ENCODE measurements at regions not wholly inside any gene's neighbourhood (a gene's known extent, or its start where the extent isn't known, plus 50 kb on each side); places are given as distances from the start of the nearest gene placed in this dataset.

DNA sequence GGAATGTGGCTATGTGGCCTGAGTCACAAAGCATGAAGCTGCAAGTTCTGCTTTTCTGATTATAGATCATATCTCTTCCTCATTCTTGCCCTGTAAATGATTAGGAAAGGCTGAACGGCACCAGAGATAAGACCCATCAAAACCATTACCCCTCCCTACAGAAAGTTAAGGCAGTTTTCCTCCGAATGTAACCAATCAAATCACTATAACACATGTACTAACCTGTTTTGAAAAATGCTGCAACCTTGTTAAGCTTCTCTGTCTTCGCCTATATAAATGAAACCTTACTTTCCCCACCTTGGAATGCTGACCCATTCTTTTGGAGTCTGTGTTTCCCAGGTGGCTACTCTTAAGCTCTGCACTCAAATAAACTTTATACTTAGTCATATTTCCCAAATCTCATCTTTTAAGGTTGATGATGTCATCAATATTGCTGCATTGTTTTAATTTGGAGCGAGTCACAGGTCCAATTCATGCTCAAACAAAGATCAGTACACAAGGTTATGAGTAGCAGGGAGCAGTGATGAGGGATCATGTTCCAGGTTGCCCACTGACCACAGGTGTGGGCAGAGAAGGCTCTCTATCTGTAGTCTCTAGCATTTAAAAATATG, 662.3 kb downstream of the IRS1 start:
- no peak for DNase-seq (ENCODE audit: low read depth in 2 of 3, low spot score in 2 of 3)

DNA sequence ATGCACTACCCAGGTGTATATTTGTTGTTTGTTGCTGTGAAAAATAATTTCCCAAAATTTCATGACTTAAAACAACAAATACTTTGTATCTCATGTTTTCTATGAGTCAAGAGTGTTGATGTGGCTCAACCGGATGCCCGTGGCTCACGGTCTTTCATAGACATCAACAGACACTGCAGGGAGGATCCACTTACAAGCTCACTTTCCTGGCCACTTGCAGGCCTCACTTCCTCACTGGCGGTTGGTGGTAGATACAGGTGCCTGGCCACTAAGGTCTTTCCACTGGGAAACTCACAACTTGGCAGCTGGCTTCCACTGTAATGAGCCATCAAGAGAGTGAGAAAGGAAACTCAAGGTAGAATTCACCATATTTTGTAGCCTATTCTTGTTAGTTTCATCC, 662.9 kb downstream of the IRS1 start:
- DNase-seq (ENCODE audit: low read depth in 2 of 3, low spot score in 2 of 3), result no peak

DNA sequence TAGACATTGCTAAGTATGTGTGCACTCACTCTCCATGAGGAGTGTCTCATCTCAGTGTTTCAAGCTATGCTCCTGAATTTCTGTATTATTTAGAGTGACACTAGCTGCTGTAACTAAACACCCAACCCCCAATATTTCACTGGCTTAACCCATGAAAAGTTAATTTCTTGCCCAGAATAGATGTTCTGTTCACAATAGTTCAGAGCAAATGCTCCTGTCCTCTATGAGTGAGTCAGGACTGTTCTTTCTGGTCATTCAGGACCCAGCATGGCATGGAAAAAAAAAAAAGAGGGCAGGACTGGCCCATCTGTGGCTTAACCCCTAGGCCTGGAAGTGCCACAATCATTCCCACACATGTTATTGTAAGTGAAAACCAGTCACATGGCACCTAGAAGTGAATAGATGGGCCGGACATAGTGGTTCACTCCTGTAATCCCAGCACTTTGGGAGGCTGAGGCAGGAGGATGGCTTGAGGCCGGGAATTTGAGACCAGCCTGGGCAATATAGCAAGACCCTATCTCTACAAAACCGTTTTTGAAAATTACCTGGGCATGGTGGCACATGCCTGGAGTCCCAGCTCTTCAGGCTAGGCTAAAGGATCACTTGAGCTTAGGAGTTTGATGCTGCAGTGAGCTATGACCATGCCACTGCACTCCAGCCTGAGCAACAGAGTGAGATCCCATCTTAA, 663.6 kb downstream of the IRS1 start:
- DNase-seq (ENCODE audit: low read depth in 2 of 3, low spot score in 2 of 3), result no peak

DNA sequence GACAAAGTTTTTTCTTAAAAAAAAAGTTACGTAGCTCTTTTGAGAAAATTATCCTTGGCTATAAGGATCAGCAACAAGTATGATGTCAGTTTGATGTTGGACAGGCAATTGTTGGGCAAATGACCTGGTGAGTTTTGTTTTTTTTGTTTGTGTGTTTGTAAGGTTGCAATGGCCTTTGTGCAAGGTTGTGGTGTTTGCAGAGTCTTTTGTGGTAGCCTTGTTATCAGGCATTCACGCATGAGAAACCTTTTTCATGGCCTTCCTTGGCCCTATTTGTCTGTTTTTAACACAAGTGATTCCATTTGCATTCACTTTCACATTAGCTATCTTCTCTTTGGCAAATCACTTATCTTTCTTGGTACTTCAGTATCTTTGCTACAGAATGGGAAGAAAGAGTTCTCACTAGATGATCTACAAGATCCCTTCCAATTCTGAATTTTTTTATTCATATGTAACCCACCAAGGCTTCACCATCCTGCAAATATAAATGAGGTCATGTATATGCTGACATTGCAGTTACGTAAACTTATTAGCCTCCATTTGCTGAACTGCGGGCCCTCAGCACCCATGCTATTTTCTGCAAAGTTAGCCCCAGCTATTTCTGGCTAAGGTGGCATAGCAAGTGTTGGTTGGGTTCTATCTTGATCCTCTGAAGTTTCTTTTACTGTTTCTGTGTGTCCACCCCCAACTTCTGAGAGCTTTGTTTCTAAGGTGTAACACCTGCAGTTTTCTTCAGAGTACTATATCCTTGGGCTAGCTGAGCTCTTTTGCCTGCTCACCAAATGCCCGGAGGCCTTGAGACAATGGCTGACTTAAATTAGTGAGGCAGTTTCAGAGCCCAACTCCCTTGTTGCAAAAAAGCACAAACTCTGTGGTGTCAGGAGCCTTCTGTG, 667.1 kb downstream of the IRS1 start:
- DNase-seq (ENCODE audit: low read depth in 2 of 3, low spot score in 2 of 3), result no peak

DNA sequence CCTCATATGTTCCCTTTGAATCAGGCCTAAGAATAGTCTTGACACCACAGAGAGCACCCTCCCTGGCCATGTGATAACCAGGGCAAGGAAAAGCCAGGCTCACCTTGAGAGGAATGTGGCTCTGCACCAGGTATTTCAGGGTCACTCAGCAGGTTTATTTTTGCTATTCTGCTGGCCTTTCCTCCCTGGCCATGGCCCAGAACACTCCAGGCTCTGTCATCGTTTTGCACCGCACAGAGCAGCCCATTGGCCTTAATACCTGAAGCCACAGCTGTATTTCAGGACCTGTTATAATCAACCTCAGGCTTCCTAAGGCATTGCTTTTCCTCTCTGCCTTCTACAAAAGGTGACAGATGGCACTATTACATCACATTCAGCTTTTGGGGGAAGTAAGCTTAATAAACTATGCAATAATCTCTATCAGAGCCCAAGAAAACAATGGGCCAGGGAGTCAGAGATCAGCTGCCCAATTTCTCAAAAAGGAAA, 668.3 kb downstream of the IRS1 start:
- DNase-seq (ENCODE audit: low read depth in 2 of 3, low spot score in 2 of 3), result no peak

DNA sequence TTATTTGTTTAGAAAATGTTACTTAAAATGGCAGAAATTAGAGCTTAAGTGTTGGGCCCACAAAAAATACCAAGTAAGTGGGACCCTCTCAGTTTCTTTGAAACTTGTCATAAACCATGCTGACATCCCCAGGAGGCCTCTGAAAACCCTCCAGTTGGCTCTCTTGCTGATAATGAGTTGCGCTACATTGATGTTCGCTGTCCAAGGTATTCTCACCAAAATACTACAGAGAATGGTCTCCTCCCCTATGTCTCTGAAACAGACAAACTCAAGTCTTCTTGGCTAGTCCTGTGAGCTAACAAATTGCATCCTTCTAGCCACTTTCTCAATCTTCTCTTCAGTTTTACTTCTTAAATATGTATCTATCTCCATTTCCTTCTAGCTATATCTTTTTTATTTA, 669.4 kb downstream of the IRS1 start:
- DNase-seq (ENCODE audit: low read depth in 2 of 3, low spot score in 2 of 3), result no peak

DNA sequence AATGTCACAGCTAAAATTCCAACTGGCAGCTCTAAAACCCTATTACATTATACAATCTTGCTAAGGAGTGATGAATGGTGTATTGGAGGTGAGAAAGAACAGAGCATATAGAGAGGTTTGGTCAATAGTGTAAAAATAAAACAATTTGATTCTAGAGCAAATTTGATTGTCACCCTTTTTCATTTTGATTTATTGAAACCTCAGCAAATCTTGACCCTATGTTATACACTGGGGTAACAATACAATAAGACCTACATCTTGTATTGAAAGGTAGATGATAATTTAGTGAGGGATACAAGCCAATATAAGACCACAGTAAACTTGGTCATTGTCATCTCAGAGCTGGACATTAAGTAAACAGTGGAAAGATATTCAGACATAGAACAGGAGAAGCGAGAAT, 671.9 kb downstream of the IRS1 start:
- DNase-seq (ENCODE audit: low read depth in 2 of 3, low spot score in 2 of 3), result no peak

DNA sequence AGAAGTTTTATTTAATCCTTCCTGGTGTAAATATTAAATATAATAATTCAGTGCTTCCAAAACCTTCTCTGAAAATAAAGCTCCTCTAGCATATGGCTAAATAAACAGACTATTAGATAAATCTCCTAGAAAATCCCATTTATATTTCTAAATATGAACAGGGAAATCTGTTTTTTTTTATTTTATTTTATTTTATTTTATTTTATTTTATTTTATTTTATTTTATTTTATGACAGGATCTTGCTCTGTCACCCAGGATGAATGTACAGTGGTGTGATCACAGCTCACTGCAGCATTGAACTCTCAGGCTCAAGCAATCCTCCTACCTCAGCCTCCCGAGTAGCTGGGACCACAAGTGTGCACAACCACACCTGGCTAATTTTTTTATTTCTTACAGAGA, 673.5 kb downstream of the IRS1 start:
- DNase-seq (ENCODE audit: low read depth in 2 of 3, low spot score in 2 of 3), result no peak

DNA sequence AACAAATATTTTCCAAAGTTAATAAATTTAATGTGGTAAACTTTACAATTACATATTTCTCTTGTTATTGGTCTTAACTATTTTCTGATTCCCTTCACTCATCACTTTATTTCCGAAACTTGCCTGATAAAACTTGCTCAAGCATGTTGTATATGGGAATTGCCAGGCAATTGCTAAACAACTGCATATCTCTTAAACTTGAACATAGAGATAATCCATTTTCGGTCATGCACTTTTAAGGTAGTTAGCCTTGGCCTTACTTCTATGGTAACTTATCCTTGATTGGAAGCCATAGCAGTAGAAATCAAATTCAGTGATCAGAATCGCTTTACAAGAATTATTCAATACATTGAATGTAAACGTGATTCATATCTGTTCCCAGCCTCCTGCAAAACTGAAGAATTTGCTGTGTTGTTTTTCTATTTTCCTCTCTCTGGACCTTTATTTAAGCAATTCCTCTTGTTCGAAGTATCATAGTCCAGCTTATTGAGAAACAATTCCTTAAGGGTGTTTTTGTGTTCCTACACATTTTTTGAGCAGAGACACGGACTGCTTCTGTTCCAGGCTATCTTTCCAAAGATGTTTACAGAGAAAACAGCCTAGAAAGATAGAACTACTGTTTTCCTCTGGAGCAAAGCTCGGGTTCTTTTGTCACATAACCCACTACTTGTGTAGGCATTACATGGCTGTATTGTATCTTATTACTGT, 674.3 kb downstream of the IRS1 start:
- DNase-seq (ENCODE audit: low read depth in 2 of 3, low spot score in 2 of 3), result no peak

DNA sequence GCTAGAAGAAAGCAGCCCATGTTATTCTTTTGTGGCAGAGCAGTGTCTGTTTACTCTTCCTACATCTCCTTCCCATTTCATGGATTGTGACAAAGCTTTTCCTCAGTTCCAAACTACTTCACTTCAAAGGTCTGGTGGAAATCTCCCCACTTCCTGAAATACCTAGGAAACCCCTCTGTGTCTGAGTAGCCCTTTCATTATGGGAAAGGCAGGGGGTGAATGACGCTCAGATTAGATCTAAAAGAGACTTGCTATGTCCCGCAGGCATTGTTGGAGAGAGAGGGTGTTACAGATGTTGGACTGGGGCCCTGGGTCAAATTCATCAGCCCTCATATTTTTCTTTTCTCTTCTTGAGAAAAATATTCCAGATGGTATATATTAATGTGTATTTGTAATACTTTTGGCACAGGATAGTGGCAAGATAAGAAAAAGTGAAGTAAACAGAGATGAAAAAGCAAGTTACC, 675.0 kb downstream of the IRS1 start:
- DNase-seq (ENCODE audit: low read depth in 2 of 3, low spot score in 2 of 3), result no peak

DNA sequence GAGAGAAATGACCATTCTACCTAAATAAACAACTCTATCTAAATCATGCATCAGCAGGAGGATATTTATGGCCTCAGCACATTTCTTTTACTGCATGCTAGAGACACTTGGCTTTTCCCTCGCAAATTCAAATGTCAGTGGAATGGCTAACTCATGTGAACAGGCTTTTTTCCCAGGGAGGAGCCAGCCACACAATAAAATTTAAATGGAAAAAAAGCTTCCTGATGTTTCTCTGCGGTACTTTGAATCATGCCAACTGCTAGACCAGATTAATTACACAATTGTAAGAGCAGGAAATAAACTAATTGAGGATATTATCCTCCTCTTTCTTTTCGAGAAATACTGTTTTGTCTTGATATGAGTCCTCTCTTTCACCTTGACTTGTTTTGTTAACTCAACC, 676.3 kb downstream of the IRS1 start:
- DNase-seq (ENCODE audit: low read depth in 2 of 3, low spot score in 2 of 3), result no peak

DNA sequence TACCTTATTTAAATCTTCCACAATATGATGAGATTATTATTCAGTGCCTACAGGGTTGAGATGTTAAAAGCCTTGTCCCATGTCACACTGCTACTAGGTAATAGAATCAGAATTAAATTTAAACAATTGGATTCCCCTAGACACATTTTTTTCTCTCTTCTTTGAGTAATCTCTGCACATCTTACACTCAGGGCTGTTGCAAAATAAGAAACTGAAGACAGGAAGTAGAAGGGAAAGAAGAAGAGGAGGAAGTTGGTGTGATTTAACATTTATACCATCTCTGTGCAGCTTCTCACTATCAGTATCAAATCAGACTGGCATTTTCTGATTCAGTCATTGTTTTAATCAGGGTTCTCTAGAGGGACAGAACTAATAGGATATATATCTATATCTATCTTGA, 677.6 kb downstream of the IRS1 start:
- no peak for DNase-seq (ENCODE audit: low read depth in 2 of 3, low spot score in 2 of 3)

DNA sequence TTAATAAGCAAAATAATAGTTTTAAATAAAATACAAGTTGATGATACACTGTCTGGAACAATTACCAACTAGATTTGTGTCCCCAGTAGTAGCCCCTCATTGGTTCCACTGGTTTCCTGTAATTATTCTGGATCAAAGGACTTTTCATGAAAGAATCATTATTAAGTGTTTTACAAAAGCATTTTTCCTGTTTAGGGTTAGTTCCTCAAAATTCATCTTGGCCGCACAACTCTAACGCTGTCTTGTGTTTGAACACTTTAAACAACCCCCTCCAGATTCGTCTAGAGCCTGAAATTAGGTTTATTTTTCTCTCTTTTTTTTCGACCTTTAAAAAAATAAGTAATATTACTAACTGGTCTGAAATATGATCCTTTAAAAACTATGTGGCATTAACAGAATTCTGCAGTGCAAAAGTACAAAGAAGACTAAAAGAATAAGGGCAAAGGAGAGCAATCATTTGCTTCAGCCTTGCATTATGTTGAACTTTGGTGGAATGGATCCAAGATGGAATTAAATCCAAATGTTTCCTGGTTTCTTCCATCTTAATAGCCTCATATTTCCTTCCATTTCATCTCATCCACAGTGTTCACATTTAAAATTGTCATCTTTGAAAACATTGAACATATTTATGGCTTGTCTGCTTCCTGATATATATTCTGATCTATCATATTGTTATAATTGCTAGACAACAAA, 678.4 kb downstream of the IRS1 start:
- no peak for DNase-seq (ENCODE audit: low read depth in 2 of 3, low spot score in 2 of 3)

DNA sequence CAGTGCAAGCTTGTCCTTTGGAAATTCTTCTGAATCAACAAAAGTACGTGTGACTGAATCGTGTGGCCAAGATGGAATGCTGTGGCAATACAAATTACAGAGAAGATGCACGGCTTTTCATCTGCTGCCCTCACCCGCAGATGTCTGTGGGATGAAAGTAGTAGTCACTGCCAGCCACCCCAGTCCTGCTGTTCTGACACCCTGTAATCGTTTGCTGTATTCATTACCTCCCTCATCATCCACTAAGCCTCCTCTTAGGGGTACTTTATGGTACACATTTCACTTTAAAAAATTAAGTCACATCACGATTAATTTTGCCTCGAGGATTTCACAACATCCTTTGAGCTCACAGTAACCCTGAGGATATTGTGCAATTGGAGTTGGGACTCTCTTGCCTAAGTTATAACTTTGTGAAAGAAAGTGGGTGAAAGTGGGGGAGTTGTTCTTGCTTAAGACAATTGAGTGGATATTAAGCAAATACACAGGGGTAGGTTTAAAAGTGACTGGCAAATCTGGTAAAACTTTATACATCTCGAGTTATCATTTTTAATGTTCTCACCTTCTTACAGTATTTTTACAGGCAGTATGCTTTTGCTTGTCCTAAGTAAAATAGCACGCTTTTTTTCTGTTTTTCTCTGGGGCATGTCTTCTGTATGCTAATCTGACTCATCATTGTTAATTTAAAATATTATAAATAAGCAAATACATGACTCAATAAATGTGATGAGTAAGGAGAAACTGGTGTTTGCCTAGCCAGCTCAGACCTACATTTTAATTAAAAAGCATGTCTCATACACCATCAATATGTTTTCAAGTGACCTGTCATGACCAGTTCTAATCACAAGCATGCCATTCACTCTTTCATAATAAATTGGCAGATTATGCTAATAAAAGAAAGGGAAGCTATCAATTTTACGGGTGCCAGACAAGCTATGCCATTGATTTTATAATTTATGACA, 680.9 kb downstream of the IRS1 start:
- no peak for DNase-seq (ENCODE audit: low read depth in 2 of 3, low spot score in 2 of 3)

DNA sequence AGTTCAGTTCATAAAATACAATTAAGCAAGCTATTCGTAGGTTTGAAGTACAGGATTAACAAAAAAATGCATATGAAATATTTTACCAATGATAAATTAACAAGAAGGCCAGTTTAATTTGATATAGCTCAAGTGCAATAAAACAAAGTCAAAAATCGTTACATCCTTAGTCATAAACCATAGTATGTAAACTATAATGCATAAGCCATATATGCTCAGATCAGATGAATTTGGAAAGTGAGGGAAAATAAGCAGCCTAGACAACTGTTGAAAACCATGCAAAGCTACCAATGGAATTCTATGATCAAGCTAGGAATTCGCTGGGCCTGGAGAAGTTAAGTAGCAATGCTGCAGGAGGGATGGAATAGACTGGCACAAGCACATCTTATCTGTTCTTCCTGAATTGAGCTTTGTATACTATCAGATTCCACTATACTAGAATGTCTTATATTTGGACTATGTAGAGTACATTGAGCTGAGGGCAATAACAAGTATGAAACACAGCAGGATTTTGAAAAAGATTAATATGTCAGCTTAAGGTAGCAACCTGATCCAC, 682.0 kb downstream of the IRS1 start:
- no peak for DNase-seq (ENCODE audit: low read depth in 2 of 3, low spot score in 2 of 3)

DNA sequence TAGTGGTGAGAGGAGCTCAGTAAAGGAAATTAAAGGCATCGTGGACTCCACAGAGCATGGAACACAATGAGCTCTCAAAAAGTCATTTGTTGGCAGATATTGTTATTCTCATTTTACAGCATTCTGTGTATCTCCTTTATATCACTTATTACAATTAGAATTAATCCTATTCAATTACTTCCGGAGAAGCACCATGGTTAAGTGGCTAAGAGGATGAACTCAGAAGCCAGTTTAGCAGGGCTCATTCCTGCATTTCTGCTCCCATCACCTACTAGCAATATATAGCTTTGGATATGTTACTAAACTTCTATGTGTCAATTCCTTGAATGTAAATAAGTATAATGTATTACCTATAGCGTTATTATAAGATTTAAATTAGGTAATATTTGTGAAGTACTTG, 683.3 kb downstream of the IRS1 start:
- no peak for DNase-seq (ENCODE audit: low read depth in 2 of 3, low spot score in 2 of 3)

DNA sequence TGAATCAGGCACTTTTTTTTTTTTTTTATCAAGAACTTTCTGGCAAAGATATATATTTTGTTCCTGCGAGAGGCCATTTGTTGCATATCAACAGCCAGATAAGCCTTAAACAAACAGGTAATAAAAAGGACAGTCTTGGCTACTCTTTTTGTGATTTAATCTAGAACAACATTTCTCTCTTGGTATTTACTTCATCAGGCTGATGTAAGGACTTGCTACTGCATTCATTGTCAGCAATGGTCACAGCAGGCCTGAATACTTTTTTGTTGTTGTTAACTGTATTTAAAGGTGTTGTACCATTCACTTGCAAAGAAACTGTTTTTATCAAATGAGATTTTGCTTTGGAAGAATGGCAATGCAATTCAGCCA, 683.8 kb downstream of the IRS1 start:
- no peak for DNase-seq (ENCODE audit: low read depth in 2 of 3, low spot score in 2 of 3)

DNA sequence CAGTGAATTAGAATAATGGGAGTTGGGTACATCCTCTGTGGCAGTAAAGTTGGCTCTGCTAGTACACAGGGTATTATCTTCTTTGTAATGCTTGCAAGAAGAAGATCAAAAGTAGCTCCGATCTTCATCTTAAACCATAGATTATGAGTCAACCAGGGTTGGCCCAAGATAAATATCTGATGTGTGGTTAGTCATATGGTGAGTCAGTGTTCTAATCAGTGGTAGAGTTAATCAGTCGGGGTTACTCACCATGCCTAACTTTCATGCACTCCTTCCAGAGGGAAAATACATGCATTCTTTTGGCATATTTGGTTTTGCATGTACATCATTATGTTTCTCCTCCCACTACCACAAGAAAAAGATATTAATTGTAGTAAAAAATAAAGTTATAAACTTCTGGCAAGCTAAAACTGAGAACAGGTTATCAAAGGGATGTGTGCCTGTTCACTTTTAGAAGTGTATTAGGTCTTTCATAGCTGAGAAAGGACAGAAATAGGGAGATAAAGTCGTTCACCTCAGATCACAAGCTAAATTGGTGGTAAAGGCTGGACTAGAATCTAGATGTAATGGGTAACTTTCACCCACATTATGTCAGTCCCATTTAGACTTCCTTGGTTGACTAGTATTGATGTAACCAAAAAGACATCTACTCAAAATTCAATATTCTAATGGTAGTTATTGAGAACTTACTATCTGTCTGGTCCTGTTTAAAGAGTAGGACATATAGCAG, 684.4 kb downstream of the IRS1 start:
- no peak for DNase-seq (ENCODE audit: low read depth in 2 of 3, low spot score in 2 of 3)

DNA sequence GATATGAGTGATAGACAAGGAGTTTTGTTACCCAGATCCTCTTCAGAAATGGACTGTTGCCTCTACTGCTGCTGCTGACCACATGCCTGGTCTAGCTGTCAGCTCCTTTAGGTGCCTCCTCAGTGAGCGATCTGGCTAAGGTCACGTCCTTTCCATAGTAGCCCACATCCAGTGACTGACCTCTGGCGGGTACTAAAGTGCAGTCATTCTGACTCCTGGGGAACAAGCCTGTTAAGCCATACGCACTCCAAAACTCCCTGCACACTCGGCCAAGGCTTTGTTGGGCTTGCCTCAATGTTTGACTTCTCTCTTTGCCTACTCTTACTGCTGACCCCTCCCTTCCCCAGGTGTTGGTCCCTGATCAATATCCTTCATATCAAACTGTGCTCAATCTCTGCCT, 685.2 kb downstream of the IRS1 start:
- no peak for DNase-seq (ENCODE audit: low read depth in 2 of 3, low spot score in 2 of 3)
